ENCODE measurements at regions not wholly inside any gene's neighbourhood (a gene's known extent, or its start where the extent isn't known, plus 50 kb on each side); places are given as distances from the start of the nearest gene placed in this dataset.

GRCh38 chr2:55102056-55102812, 52.0 kb upstream of the RTN4 start:
- DNase-seq (ENCODE audit: low read depth, low spot score): no peak

DNA sequence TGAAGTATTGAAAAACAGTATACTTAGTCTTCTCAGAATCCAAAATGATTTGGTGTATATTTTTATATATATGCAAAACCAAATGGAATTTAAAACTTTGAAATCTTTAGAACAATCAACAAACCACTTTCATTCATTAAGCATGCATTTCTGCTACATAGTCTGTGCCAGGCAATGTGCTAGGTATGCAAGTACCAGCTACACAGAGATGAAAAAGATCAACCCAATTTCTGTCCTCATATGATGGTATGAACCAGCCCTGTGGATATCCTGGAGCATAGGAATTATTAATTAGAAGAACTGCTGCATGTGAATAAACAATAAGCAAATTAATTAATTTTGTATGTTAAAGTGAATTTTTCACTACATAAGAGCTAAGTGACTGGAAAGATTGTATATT, 51.2 kb upstream of the RTN4 start:
- no peak for DNase-seq (ENCODE audit: low read depth, low spot score)

GRCh38 chr2:55099878-55100820, 49.9 kb upstream of the RTN4 start:
- no peak for DNase-seq (ENCODE audit: low read depth, low spot score)
